Prostate gland (tissue), 2 donors: ENCODE measurements at regions not wholly inside any gene's neighbourhood (a gene's known extent, or its start where the extent isn't known, plus 50 kb on each side); places are given as distances from the start of the nearest gene placed in this dataset.

ENCODE experiments used
- DNase-seq: peaks from one replicate; pipeline ENCODE4 v3.0.0-alpha.2; 2019; ENCODE audit warnings: low spot score
- H3K27ac ChIP-seq, 2 donors: fragments of 200-600 bp; sonication (generic); 2 replicates each; pipeline ENCODE4 v1.5.1; 2017 to 2019
- H3K27me3 ChIP-seq: fragments of 200-600 bp; sonication (generic); replicated peaks from 2 replicates; pipeline ENCODE4 v1.5.1; 2019; ENCODE audit not compliant: insufficient read depth
- H3K36me3 ChIP-seq, 2 donors: fragments of 200-600 bp; sonication (generic); 1 replicate in 1 of 2; 2 replicates in 1 of 2; pipeline versions ENCODE4 v1.5.1 to v1.8.1; 2017 to 2019
- H3K4me1 ChIP-seq: fragments of 200-600 bp; sonication (generic); replicated peaks from 2 replicates; pipeline ENCODE4 v1.5.1; 2019
- H3K4me3 ChIP-seq, 2 donors: fragments of 200-600 bp; sonication (generic); 2 replicates each; pipeline ENCODE4 v1.5.1; 2017 to 2019
- H3K9me3 ChIP-seq: fragments of 200-600 bp; sonication (generic); 2 replicates; pipeline ENCODE4 v1.5.1; 2017
- CTCF ChIP-seq, 4 experiments: fragments of 200-600 bp in 2 of 4; fragments of 450-650 bp in 2 of 4; sonication (generic) in 2 of 4; IDR thresholded peaks; 1 replicate in 3 of 4; 2 replicates in 1 of 4; pipeline ENCODE4 v1.5.1; 2016 to 2019; ENCODE audit warnings: antibody characterized with exemption in 4 of 4, mild to moderate bottlenecking in 2 of 4, moderate library complexity in 2 of 4
- POLR2A ChIP-seq: fragments of 450-650 bp; IDR thresholded peaks from one replicate; pipeline ENCODE4 v1.6.1; 2016; ENCODE audit warnings: antibody characterized with exemption, mild to moderate bottlenecking
- POLR2AphosphoS5 ChIP-seq: sonication (generic); formaldehyde crosslinking; IDR thresholded peaks from one replicate; pipeline ENCODE4 v1.6.1; 2017; ENCODE audit warnings: antibody characterized with exemption
- WGBS: methylation state at CpG from one replicate; pipeline ENCODE4 v1.1.5; 2018; 5-methylcytosine and 5-hydroxymethylcytosine counted together
- intact Hi-C: fragments of 100-400 bp; cut with DNase I; formaldehyde crosslinking; loops from one replicate; pipeline ENCODE4 v1.14.2; 2022

- intact Hi-C loops, result no loop called here
- H3K27ac ChIP-seq, result no peak overlapping the region
- H3K4me1 ChIP-seq, result no peaks in the 10 kb centered on the region
- peaks cover 1% of the 10 kb centered on the region for H3K27me3 ChIP-seq
- no peaks in the 10 kb centered on the region for H3K36me3 ChIP-seq
- H3K9me3 ChIP-seq, result no peaks in the 10 kb centered on the region
- DNase-seq, result no peak
- 80% methylated on average over 8 of the region's 8 CpGs for WGBS
- no peak overlapping the region for H3K4me3 ChIP-seq
- TF ChIP-seq POLR2A (no peak), CTCF (IDR thresholded peaks at IDR 0.05) (no peak), POLR2AphosphoS5 (no peak)
These were observed 122.2 kb downstream of the ACTL8 start for GRCh38 chr1:17877316-17877715.

- Histone ChIP-seq H3K4me3 (no peak overlapping the region), H3K9me3 (no peaks in the 10 kb centered on the region), H3K27ac (no peak overlapping the region), H3K36me3 (no peaks in the 10 kb centered on the region), H3K4me1 (no peaks in the 10 kb centered on the region), H3K27me3 (peaks cover 1% of the 10 kb centered on the region)
- 71% methylated on average over 7 of the region's 7 CpGs for WGBS
- intact Hi-C loops, result no loop called here
- TF ChIP-seq POLR2AphosphoS5 (no peak), CTCF (IDR thresholded peaks at IDR 0.05) (no peak), POLR2A (no peak)
- no peak for DNase-seq
These were observed 122.8 kb downstream of the ACTL8 start for GRCh38 chr1:17877896-17878295.

- Histone ChIP-seq H3K4me1 (no peaks in the 10 kb centered on the region), H3K36me3 (no peaks in the 10 kb centered on the region), H3K27me3 (peaks cover 1% of the 10 kb centered on the region), H3K9me3 (no peaks in the 10 kb centered on the region), H3K27ac (no peak overlapping the region), H3K4me3 (no peak overlapping the region)
- TF ChIP-seq POLR2AphosphoS5 (no peak), CTCF (IDR thresholded peaks at IDR 0.05) (no peak), POLR2A (no peak)
- DNase-seq, result no peak
- intact Hi-C loops, result no loop called here
- WGBS, result 57% methylated on average over 3 of the region's 3 CpGs
These were observed 123.7 kb downstream of the ACTL8 start for GRCh38 chr1:17878837-17879236.

GRCh38 chr1:17880449-17880848 lies 125.3 kb downstream of the ACTL8 start:
- no peak overlapping the region for H3K27ac ChIP-seq
- intact Hi-C loops, result no loop called here
- 74% methylated on average over 10 of the region's 10 CpGs for WGBS
- H3K4me1 ChIP-seq, result no peaks in the 10 kb centered on the region
- no peak overlapping the region for H3K4me3 ChIP-seq
- no peaks in the 10 kb centered on the region for H3K9me3 ChIP-seq
- TF ChIP-seq CTCF (IDR thresholded peaks at IDR 0.05) (no peak), POLR2AphosphoS5 (no peak)
- peaks cover 1% of the 10 kb centered on the region for H3K27me3 ChIP-seq
- DNase-seq, result no peak
- no peaks in the 10 kb centered on the region for H3K36me3 ChIP-seq

- H3K27ac ChIP-seq, result no peak overlapping the region
- WGBS, result 26% methylated on average over 8 of the region's 8 CpGs
- no peak for DNase-seq
- peaks cover 1% of the 10 kb centered on the region for H3K27me3 ChIP-seq
- H3K36me3 ChIP-seq, result no peaks in the 10 kb centered on the region
- TF ChIP-seq CTCF (IDR thresholded peaks at IDR 0.05), result no peak
- TF ChIP-seq POLR2AphosphoS5, result no peak
- TF ChIP-seq POLR2A, result no peak
- H3K4me3 ChIP-seq, result no peak overlapping the region
- intact Hi-C loops, result no loop called here
- no peaks in the 10 kb centered on the region for H3K9me3 ChIP-seq
- no peaks in the 10 kb centered on the region for H3K4me1 ChIP-seq
These were observed 126.6 kb downstream of the ACTL8 start for GRCh38 chr1:17881761-17882160.
